ENCODE measurements at regions not wholly inside any gene's neighbourhood (a gene's known extent, or its start where the extent isn't known, plus 50 kb on each side); places are given as distances from the start of the nearest gene placed in this dataset.

GRCh38 chr9:118568704-118569103 lies 800.5 kb downstream of the BRINP1 start:
- H3K4me1 ChIP-seq: no peaks in the 10 kb centered on the region
- ATAC-seq (no peak), DNase-seq (no peak)
- WGBS, 4 donors: 59 to 65% (median 63%) methylated on average over 3 of the region's 3 CpGs
- no peak for TF ChIP-seq POLR2A (IDR thresholded peaks at IDR 0.05)
- TF ChIP-seq, protein P1, sequence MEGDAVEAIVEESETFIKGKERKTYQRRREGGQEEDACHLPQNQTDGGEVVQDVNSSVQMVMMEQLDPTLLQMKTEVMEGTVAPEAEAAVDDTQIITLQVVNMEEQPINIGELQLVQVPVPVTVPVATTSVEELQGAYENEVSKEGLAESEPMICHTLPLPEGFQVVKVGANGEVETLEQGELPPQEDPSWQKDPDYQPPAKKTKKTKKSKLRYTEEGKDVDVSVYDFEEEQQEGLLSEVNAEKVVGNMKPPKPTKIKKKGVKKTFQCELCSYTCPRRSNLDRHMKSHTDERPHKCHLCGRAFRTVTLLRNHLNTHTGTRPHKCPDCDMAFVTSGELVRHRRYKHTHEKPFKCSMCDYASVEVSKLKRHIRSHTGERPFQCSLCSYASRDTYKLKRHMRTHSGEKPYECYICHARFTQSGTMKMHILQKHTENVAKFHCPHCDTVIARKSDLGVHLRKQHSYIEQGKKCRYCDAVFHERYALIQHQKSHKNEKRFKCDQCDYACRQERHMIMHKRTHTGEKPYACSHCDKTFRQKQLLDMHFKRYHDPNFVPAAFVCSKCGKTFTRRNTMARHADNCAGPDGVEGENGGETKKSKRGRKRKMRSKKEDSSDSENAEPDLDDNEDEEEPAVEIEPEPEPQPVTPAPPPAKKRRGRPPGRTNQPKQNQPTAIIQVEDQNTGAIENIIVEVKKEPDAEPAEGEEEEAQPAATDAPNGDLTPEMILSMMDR (IDR thresholded peaks at IDR 0.05): no peak
- no peaks in the 10 kb centered on the region for H3K36me3 ChIP-seq
- no peaks in the 10 kb centered on the region for H3K27me3 ChIP-seq
- intact Hi-C loops (cut with DNase I): no loop called here
- no peak overlapping the region for H3K27ac ChIP-seq
- H3K4me3 ChIP-seq: no peak overlapping the region
- H3K9me3 ChIP-seq: no peaks in the 10 kb centered on the region

- 86 to 94% (median 92%) methylated on average over 3 of the region's 3 CpGs for WGBS, 4 donors
- no peak for TF ChIP-seq POLR2A (IDR thresholded peaks at IDR 0.05)
- TF ChIP-seq, protein P1 (IDR thresholded peaks at IDR 0.05): no peak
- no peaks in the 10 kb centered on the region for H3K27me3 ChIP-seq
- no peaks in the 10 kb centered on the region for H3K4me1 ChIP-seq
- no peaks in the 10 kb centered on the region for H3K9me3 ChIP-seq
- no peak for DNase-seq
- intact Hi-C loops (cut with DNase I): no loop called here
- no peak overlapping the region for H3K27ac ChIP-seq
- no peak for ATAC-seq
- no peak overlapping the region for H3K4me3 ChIP-seq
- H3K36me3 ChIP-seq: no peaks in the 10 kb centered on the region
These were observed 800.1 kb downstream of the BRINP1 start for GRCh38 chr9:118569148-118569547.

DNA sequence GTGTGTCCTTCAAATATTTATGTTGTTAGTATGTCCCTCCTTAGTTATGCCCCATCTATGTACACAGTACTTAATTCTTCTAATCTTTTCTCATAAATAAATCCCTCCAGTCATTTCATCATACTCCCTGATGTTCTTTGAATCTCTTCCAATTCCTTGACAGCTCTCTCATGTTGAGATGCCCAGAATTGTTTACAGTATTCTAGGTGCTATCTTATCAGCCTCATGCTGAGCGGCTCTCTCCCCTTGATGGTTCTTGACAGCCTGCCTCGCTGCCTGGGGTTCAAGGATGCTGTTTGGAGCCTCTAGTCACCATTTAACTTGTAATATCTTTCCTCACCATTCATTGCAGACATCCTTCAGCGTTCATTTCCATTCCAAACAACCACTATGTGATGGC lies 799.2 kb downstream of the BRINP1 start:
- TF ChIP-seq POLR2A (IDR thresholded peaks at IDR 0.05): no peak
- TF ChIP-seq, protein P1 (IDR thresholded peaks at IDR 0.05): no peak
- intact Hi-C loops (cut with DNase I): no loop called here
- no peak overlapping the region for H3K4me3 ChIP-seq
- ATAC-seq (no peak), DNase-seq (no peak)
- H3K27ac ChIP-seq: no peak overlapping the region
- WGBS, 4 donors: 7 to 14% (median 10%) methylated on average over 3 of the region's 3 CpGs
- no peaks in the 10 kb centered on the region for H3K36me3 ChIP-seq
- H3K27me3 ChIP-seq: no peaks in the 10 kb centered on the region
- H3K4me1 ChIP-seq: no peaks in the 10 kb centered on the region
- no peaks in the 10 kb centered on the region for H3K9me3 ChIP-seq

DNA sequence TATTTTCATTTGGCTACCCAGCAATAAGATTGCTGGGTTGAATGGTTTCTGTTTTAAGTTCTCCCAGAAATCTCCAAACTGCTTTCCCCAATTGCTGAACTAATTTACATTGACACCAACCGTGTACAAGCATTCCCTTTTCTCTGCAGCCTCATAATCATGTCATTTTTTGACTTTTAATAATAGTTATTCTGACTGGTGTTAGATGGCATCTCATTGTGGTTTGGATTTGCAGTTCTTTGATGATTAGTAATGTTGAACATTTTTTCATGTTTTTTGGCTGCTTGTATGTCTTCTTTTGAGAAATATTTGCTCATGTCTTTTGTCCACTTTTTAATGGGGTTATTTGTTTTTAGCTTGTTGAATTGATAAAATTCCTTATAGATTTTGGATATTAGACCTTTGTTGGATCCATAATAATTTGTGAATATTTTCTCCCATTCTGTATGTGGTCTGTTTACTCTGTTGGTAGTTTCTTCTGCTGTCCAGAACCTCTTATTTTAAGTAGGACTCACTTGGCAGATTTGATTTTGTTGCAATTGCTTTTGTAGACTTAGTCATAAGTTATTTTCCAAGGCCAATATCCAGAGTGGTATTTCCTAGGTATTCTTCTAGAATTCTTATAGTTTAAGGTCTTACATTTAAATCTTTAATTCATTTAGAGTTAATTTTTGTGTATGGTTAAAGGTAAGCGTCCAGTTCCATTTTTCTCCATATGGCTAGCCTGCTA lies 793.7 kb downstream of the BRINP1 start:
- WGBS, 4 donors: 40 to 65% (median 59%) methylated on average over 2 of the region's 2 CpGs
- DNase-seq (no peak), ATAC-seq (no peak)
- no peak overlapping the region for H3K27ac ChIP-seq
- H3K27me3 ChIP-seq: no peaks in the 10 kb centered on the region
- TF ChIP-seq, protein P1 (IDR thresholded peaks at IDR 0.05): no peak
- TF ChIP-seq POLR2A (IDR thresholded peaks at IDR 0.05): no peak
- no peak overlapping the region for H3K4me3 ChIP-seq
- intact Hi-C loops (cut with DNase I): no loop called here
- peaks cover 0 to 11% (median 3%) of the 10 kb centered on the region in 12 donors for H3K9me3 ChIP-seq
- no peaks in the 10 kb centered on the region for H3K4me1 ChIP-seq
- H3K36me3 ChIP-seq: no peaks in the 10 kb centered on the region
